Panc1 (cell line): ENCODE measurements at regions not wholly inside any gene's neighbourhood (a gene's known extent, or its start where the extent isn't known, plus 50 kb on each side); places are given as distances from the start of the nearest gene placed in this dataset.

Experiments
- ATAC-seq: fragments of 200-7000 bp; cut with Tn5 transposase; 2 replicates; pipeline ENCODE4 v1.9.1; 2020; ENCODE audit warnings: mild to moderate bottlenecking, moderate library complexity
- BruUV-seq: library from RNA; stranded (reverse); fragments of 400-500 nt; replicated peaks from 2 replicates; lab custom pipeline; 2021; lab: Mats Ljungman, UMichigan
- CTCF ChIA-PET: fragments of 300-600 bp; sonication (Branson Sonifier 250); formaldehyde crosslinking; loops from one replicate; lab custom pipeline; 2022; ENCODE audit warnings: antibody characterized with exemption; lab: Charles Lee
- POLR2A ChIA-PET: fragments of 300-600 bp; sonication (Branson Sonifier 250); formaldehyde crosslinking; loops from one replicate; lab custom pipeline; 2022; ENCODE audit warnings: antibody characterized with exemption; lab: Charles Lee
- DNase-seq: peaks from one replicate; pipeline ENCODE4 v3.0.0-alpha.2; 2010; ENCODE audit warnings: low read depth, low spot score
- H3K27ac ChIP-seq: 2 replicates; pipeline ENCODE4 v1.5.1; 2011; ENCODE audit warnings: mild to moderate bottlenecking, low read length, inconsistent platforms
- H3K27me3 ChIP-seq: fragments of 200-500 bp; sonication (Bioruptor generic); 2 replicates; pipeline ENCODE4 v1.6.0; 2014; ENCODE audit warnings: low read length, inconsistent platforms; ENCODE audit not compliant: control insufficient read depth, insufficient read depth
- H3K36me3 ChIP-seq: fragments of 200-500 bp; sonication (Bioruptor generic); 2 replicates; pipeline ENCODE4 v1.5.1; 2014; ENCODE audit warnings: inconsistent platforms, mild to moderate bottlenecking, low read length, moderate library complexity; ENCODE audit not compliant: control insufficient read depth, insufficient read depth
- H3K4me1 ChIP-seq: 2 replicates; pipeline ENCODE4 v1.5.1; 2011; ENCODE audit warnings: inconsistent platforms, mild to moderate bottlenecking, low read length, moderate library complexity; ENCODE audit not compliant: control insufficient read depth, insufficient read depth
- H3K4me3 ChIP-seq, 2 experiments: 2 replicates each; pipeline ENCODE4 v1.5.1; 2011 to 2012; ENCODE audit warnings: low read depth in 2 of 2, low read length in 2 of 2, mild to moderate bottlenecking in 2 of 2, inconsistent platforms in 1 of 2, moderate library complexity in 1 of 2
- H3K9me3 ChIP-seq: fragments of 200-500 bp; sonication (Bioruptor generic); 2 replicates; pipeline ENCODE4 v1.5.1; 2014; ENCODE audit warnings: low read depth, mild to moderate bottlenecking, inconsistent platforms, low read length, moderate library complexity; ENCODE audit not compliant: control insufficient read depth, insufficient read depth
- CTCF ChIP-seq: fragments of 450-650 bp; IDR thresholded peaks from 2 replicates; pipeline ENCODE4 v1.5.1; 2017; ENCODE audit warnings: mild to moderate bottlenecking
- POLR2AphosphoS5 ChIP-seq: IDR thresholded peaks from 2 replicates; pipeline ENCODE4 v1.6.1; 2012; ENCODE audit warnings: mild to moderate bottlenecking, low read depth, low read length, moderate library complexity
- REST ChIP-seq, 2 experiments: IDR thresholded peaks; 2 replicates each; pipeline ENCODE4 v1.6.1; 2011 to 2012; ENCODE audit warnings: low read depth in 2 of 2, control low read depth in 1 of 2, low read length in 1 of 2, mild to moderate bottlenecking in 1 of 2, moderate library complexity in 1 of 2; ENCODE audit not compliant: insufficient read depth in 1 of 2
- SIN3A ChIP-seq: IDR thresholded peaks from 2 replicates; pipeline ENCODE4 v1.6.1; 2012; ENCODE audit warnings: low read depth, mild to moderate bottlenecking, low read length, moderate library complexity, borderline replicate concordance; ENCODE audit not compliant: insufficient read depth
- TCF7L2 ChIP-seq: IDR thresholded peaks from 2 replicates; pipeline ENCODE4 v1.6.1; 2011; ENCODE audit warnings: mild to moderate bottlenecking, low read depth, low read length, inconsistent platforms
- in situ Hi-C: cut with HindIII; loops from 2 replicates; pipeline ENCODE4 v1.10.0; 2016; ENCODE audit warnings: low sequenced_read_pairs, low pct_unique_long_range_greater_than_20kb
- intact Hi-C: fragments of 100-400 bp; cut with micrococcal nuclease; formaldehyde crosslinking; loops from one replicate; pipeline ENCODE4 v1.10.0; 2022; ENCODE audit not compliant: unreplicated experiment

- no peak for ATAC-seq
These were observed 188.0 kb upstream of the RPL34 start for GRCh38 chr4:108432418-108432817.

GRCh38 chr4:108431986-108432385 is 188.4 kb upstream of the RPL34 start:
- ATAC-seq (no peak), DNase-seq (no peak)
- H3K27me3 ChIP-seq, result no peaks in the 10 kb centered on the region
- no peaks in the 10 kb centered on the region for H3K36me3 ChIP-seq
- H3K9me3 ChIP-seq, result no peaks in the 10 kb centered on the region
- POLR2A ChIA-PET, result no interaction called here
- intact Hi-C loops (no loop called here), in situ Hi-C loops (no loop called here)
- TF ChIP-seq SIN3A (no peak), TCF7L2 (no peak), POLR2AphosphoS5 (no peak), REST (IDR thresholded peaks at IDR 0.05; ENCODE audit: insufficient read depth in 1 of 2, low read depth in 2 of 2, low read length in 1 of 2) (no peak), CTCF (no peak)
- H3K4me3 ChIP-seq, result no peak overlapping the region
- H3K27ac ChIP-seq, result no peak overlapping the region
- BruUV-seq, result no TSS peak
- CTCF ChIA-PET, result no interaction called here
- H3K4me1 ChIP-seq, result no peaks in the 10 kb centered on the region

More at GRCh38 chr4:108432418-108432817, 188.0 kb upstream of the RPL34 start:
- H3K4me3 ChIP-seq, result no peak overlapping the region
- CTCF ChIA-PET, result no interaction called here
- in situ Hi-C loops, result no loop called here
- BruUV-seq, result no TSS peak
- no peaks in the 10 kb centered on the region for H3K4me1 ChIP-seq
- no peak overlapping the region for H3K27ac ChIP-seq
- intact Hi-C loops, result no loop called here
- POLR2A ChIA-PET, result no interaction called here
- H3K36me3 ChIP-seq, result no peaks in the 10 kb centered on the region
- no peak for TF ChIP-seq REST (IDR thresholded peaks at IDR 0.05; ENCODE audit: insufficient read depth in 1 of 2, low read depth in 2 of 2, low read length in 1 of 2)
- TF ChIP-seq CTCF, result no peak
- TF ChIP-seq POLR2AphosphoS5, result no peak
- no peak for TF ChIP-seq TCF7L2
- no peak for TF ChIP-seq SIN3A
- no peak for DNase-seq
- no peaks in the 10 kb centered on the region for H3K9me3 ChIP-seq
- no peaks in the 10 kb centered on the region for H3K27me3 ChIP-seq
